Transverse colon (tissue), 3 donors: ENCODE measurements at regions not wholly inside any gene's neighbourhood (a gene's known extent, or its start where the extent isn't known, plus 50 kb on each side); places are given as distances from the start of the nearest gene placed in this dataset.

Experiments
- EP300 ChIP-seq: sonication (generic); formaldehyde crosslinking; IDR thresholded peaks from one replicate; pipeline ENCODE4 v1.6.1; 2017; ENCODE audit warnings: antibody characterized with exemption, low read depth
- POLR2AphosphoS5 ChIP-seq, 3 donors: sonication (generic); formaldehyde crosslinking; IDR thresholded peaks; one replicate each; pipeline ENCODE4 v1.6.1; 2016; ENCODE audit warnings: antibody characterized with exemption in 3 of 3

GRCh38 chr2:16373341-16373740 is 292.3 kb downstream of the CYRIA start:
- TF ChIP-seq POLR2AphosphoS5 (IDR thresholded peaks at IDR 0.05) (no peak), EP300 (no peak)
